HCT116 (cell line): ENCODE measurements at regions not wholly inside any gene's neighbourhood (a gene's known extent, or its start where the extent isn't known, plus 50 kb on each side); places are given as distances from the start of the nearest gene placed in this dataset.

Experiments used
- ATAC-seq: fragments of 200-7000 bp; cut with Tn5 transposase; 2 replicates; pipeline ENCODE4 v1.9.1; 2020; ENCODE audit warnings: mild to moderate bottlenecking, moderate library complexity
- BruUV-seq: library from RNA; stranded (reverse); fragments of 400-500 nt; replicated peaks from 2 replicates; lab custom pipeline; 2021; lab: Mats Ljungman, UMichigan
- CTCF ChIA-PET: fragments of 300-600 bp; sonication (Branson Sonifier 250); formaldehyde crosslinking; loops from one replicate; lab custom pipeline; 2021; ENCODE audit warnings: antibody characterized with exemption; lab: Charles Lee
- POLR2A ChIA-PET: fragments of 300-600, 350-600 bp; sonication (Branson Sonifier 250); formaldehyde crosslinking; loops from one replicate; lab custom pipeline; 2021; ENCODE audit warnings: antibody characterized with exemption; lab: Charles Lee
- RAD21 ChIA-PET, 2 experiments: fragments of 300-600 bp; sonication (Branson Sonifier 250); formaldehyde crosslinking; loops; one replicate each; lab custom pipeline; 2023; ENCODE audit warnings: low total read pairs in 2 of 2; ENCODE audit not compliant: uncharacterized antibody in 2 of 2, unreplicated experiment in 2 of 2, low non-redundant PET in 1 of 2; lab: Charles Lee
- DNase-seq: peaks from one replicate; pipeline ENCODE4 v3.0.0-alpha.2; 2010; ENCODE audit warnings: low read depth, low spot score
- H2AFZ ChIP-seq: fragments of 200-600 bp; shearing (Covaris generic), sonication (generic); 2 replicates; pipeline ENCODE4 v1.6.1; 2017; ENCODE audit warnings: low read depth, mixed run types, mixed read lengths, antibody characterized with exemption, low read length; ENCODE audit not compliant: poor library complexity, severe bottlenecking
- H3K27ac ChIP-seq: 2 replicates; pipeline ENCODE4 v1.5.1; 2012; ENCODE audit warnings: low read depth, low read length
- H3K27me3 ChIP-seq: fragments of 200-600 bp; sonication (generic); 2 replicates; pipeline ENCODE4 v1.6.1; 2016; ENCODE audit warnings: mixed run types, low read length, mixed read lengths; ENCODE audit not compliant: insufficient read depth
- H3K36me3 ChIP-seq, 2 experiments: fragments of 200-500 bp in 1 of 2; fragments of 200-600 bp in 1 of 2; sonication (Bioruptor generic) in 1 of 2; sonication (generic) in 1 of 2; 2 replicates each; pipeline versions ENCODE4 v1.5.1 to v1.6.1; 2014 to 2016; ENCODE audit warnings: low read length in 2 of 2, inconsistent platforms in 1 of 2, mixed read lengths in 1 of 2, mixed run types in 1 of 2; ENCODE audit not compliant: insufficient read depth in 2 of 2, control insufficient read depth in 1 of 2
- H3K4me1 ChIP-seq, 2 experiments: fragments of 200-600 bp in 1 of 2; sonication (generic) in 1 of 2; 2 replicates each; pipeline versions ENCODE4 v1.5.1 to v1.6.1; 2012 to 2017; ENCODE audit warnings: low read length in 2 of 2, inconsistent platforms in 1 of 2, mild to moderate bottlenecking in 1 of 2, mixed read lengths in 1 of 2, mixed run types in 1 of 2, moderate library complexity in 1 of 2; ENCODE audit not compliant: insufficient read depth in 2 of 2, control insufficient read depth in 1 of 2
- H3K4me2 ChIP-seq: fragments of 200-600 bp; sonication (generic); 2 replicates; pipeline ENCODE4 v1.6.1; 2017; ENCODE audit warnings: mixed run types, low read length, mixed read lengths
- H3K4me3 ChIP-seq, 2 experiments: fragments of 200-600 bp in 1 of 2; sonication (generic) in 1 of 2; replicated peaks in 1 of 2; 2 replicates each; pipeline ENCODE4 v1.5.1; 2011 to 2016; ENCODE audit warnings: low read length in 2 of 2, control low read depth in 1 of 2, low read depth in 1 of 2, mild to moderate bottlenecking in 1 of 2, mixed read lengths in 1 of 2, mixed run types in 1 of 2
- H3K79me2 ChIP-seq: fragments of 200-600 bp; sonication (generic); 2 replicates; pipeline ENCODE4 v1.6.1; 2017; ENCODE audit warnings: mild to moderate bottlenecking, mixed run types, low read length, moderate library complexity, mixed read lengths; ENCODE audit not compliant: insufficient read depth
- H3K9ac ChIP-seq: fragments of 200-600 bp; sonication (generic); 2 replicates; pipeline ENCODE4 v1.6.1; 2016; ENCODE audit warnings: low read length, mixed read lengths
- H3K9me2 ChIP-seq: fragments of 200-600 bp; sonication (generic), shearing (Covaris generic); 2 replicates; pipeline ENCODE4 v1.6.1; 2017; ENCODE audit warnings: mixed run types, mild to moderate bottlenecking, moderate library complexity; ENCODE audit not compliant: insufficient read depth
- H3K9me3 ChIP-seq, 2 experiments: fragments of 200-500 bp in 1 of 2; fragments of 200-600 bp in 1 of 2; sonication (Bioruptor generic) in 1 of 2; sonication (generic) in 1 of 2; 2 replicates each; pipeline ENCODE4 v1.6.1; 2014 to 2017; ENCODE audit warnings: low read length in 2 of 2, mixed read lengths in 2 of 2, inconsistent platforms in 1 of 2, low read depth in 1 of 2, mild to moderate bottlenecking in 1 of 2, mixed run types in 1 of 2, moderate library complexity in 1 of 2; ENCODE audit not compliant: control insufficient read depth in 1 of 2, insufficient read depth in 1 of 2
- H4K20me1 ChIP-seq: fragments of 200-600 bp; sonication (generic), shearing (Covaris generic); 2 replicates; pipeline ENCODE4 v1.6.1; 2017; ENCODE audit warnings: mixed run types, mild to moderate bottlenecking, moderate library complexity; ENCODE audit not compliant: insufficient read depth
- FOSL1 ChIP-seq: IDR thresholded peaks from 2 replicates; pipeline ENCODE4 v1.6.1; 2012; ENCODE audit warnings: low read depth
- JUND ChIP-seq: IDR thresholded peaks from 2 replicates; pipeline ENCODE4 v1.6.1; 2012
- POLR2A ChIP-seq: IDR thresholded peaks from 2 replicates; pipeline ENCODE4 v1.7.0; 2011; ENCODE audit warnings: borderline replicate concordance; ENCODE audit not compliant: insufficient read depth, insufficient read length; ENCODE audit errors: extremely low read depth
- RAD21 ChIP-seq: IDR thresholded peaks from 2 replicates; pipeline ENCODE4 v1.6.1; 2012; ENCODE audit warnings: low read depth, mild to moderate bottlenecking
- TCF7L2 ChIP-seq: IDR thresholded peaks from 2 replicates; pipeline ENCODE4 v1.7.0; 2011; ENCODE audit warnings: borderline replicate concordance, inconsistent platforms; ENCODE audit not compliant: insufficient read depth, insufficient read length; ENCODE audit errors: extremely low read depth
- ZNF274 ChIP-seq: fragments of 200-500 bp; sonication (Bioruptor generic); IDR thresholded peaks from 2 replicates; pipeline ENCODE4 v1.6.1; 2014; ENCODE audit warnings: mild to moderate bottlenecking, low read depth, low read length, inconsistent platforms
- intact Hi-C: fragments of 100-400 bp; cut with micrococcal nuclease; formaldehyde crosslinking; loops from 2 replicates; pipeline ENCODE4 v1.10.0; 2022
- TF ChIP-seq, protein P1 (sequence below): IDR thresholded peaks from 2 replicates; pipeline ENCODE4 v1.6.1; 2012

- TF ChIP-seq, protein P1, sequence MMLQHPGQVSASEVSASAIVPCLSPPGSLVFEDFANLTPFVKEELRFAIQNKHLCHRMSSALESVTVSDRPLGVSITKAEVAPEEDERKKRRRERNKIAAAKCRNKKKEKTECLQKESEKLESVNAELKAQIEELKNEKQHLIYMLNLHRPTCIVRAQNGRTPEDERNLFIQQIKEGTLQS, result no peak
- no peak for TF ChIP-seq FOSL1
- no peak for TF ChIP-seq POLR2A
- no peak for TF ChIP-seq JUND
These were observed 86.9 kb upstream of the SIMC1 start (continued) for GRCh38 chr5:176151281-176151680.

DNA sequence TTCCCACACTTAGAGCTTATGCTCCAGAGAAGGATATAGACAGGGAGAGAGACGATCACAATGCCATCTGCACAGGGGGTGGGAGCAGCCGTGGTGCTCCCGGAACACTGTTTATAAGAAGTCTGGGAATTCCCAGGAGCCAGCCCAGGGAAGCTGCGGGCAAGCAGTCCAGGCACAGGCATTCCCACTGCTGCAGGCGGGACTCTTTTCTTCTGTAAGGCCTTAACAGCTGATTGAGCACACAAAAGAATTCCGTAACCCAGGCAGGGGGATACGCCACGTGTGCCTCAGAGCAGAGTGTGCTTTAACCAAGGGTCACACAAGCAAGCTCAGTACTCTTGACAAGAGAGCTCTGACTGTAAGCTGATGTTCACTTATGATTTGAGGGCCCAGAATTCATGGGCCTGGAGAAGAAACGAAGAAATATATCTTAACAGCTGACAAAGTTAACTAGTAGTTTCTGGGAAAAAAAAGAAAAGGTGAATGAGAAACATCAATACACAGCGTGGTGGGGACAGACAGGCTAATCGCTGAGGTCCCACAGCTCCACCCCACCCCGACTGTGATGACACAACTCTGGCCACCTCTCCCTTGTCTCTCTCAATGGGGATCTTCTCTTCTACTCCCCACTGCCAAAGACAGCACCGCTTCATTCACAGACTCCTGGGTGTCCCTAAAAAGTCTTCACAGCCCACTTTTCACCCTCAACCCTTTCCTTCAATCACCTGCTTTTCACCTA is 85.9 kb upstream of the SIMC1 start:
- Histone ChIP-seq H3K27me3 (peaks cover 7% of the 10 kb centered on the region; the same call in 1 of the 2 replicates), H3K4me2 (no peak overlapping the region)
- TF ChIP-seq RAD21, result no peak
- TF ChIP-seq, all 23 proteins: peak for 0
- Histone ChIP-seq H2AFZ (no peak overlapping the region), H3K9me2 (no peaks in the 10 kb centered on the region), H3K36me3 (no peaks in the 10 kb centered on the region), H3K9ac (no peak overlapping the region), H3K4me1 (no peaks in the 10 kb centered on the region), H3K4me3 (no peak overlapping the region), H3K27ac (no peak overlapping the region), H4K20me1 (no peaks in the 10 kb centered on the region), H3K79me2 (no peaks in the 10 kb centered on the region), H3K9me3 (no peaks in the 10 kb centered on the region)
- CTCF ChIA-PET, result no interaction called here
- ATAC-seq, result no peak
- RAD21 ChIA-PET, result no interaction called here
- POLR2A ChIA-PET, result no interaction called here
- intact Hi-C loops, result no loop called here
- no TSS peak for BruUV-seq
- DNase-seq, result no peak

DNA sequence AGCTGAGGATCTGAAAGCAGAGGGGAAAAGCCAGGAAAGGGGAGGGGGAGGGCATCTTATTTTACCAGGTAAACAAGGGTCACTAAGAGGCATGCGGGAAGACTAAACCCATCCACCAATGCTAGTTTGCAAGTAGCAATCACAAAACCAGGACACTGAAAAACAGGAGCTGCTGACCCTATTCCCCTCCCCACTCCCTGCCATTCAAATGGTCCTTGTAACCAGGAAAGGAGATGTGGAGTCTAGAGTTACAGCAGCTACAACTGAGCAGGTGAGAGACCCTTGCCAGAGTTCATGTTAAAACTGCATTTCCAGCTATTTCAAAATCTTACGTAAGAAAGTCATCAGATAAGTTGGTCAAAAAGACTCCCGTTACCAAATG is 85.3 kb upstream of the SIMC1 start:
- no peak overlapping the region for H3K4me3 ChIP-seq
- H4K20me1 ChIP-seq, result no peaks in the 10 kb centered on the region
- BruUV-seq, result no TSS peak
- H3K27ac ChIP-seq, result no peak overlapping the region
- intact Hi-C loops, result no loop called here
- H3K4me1 ChIP-seq, result no peaks in the 10 kb centered on the region
- H3K9ac ChIP-seq, result no peak overlapping the region
- POLR2A ChIA-PET, result no interaction called here
- no peak overlapping the region for H3K4me2 ChIP-seq
- no peak for TF ChIP-seq ZNF274
- no peak for TF ChIP-seq TCF7L2
- TF ChIP-seq POLR2A, result no peak
- TF ChIP-seq, all 23 proteins: peak for 0
- Histone ChIP-seq H3K27me3 (peaks cover 4% of the 10 kb centered on the region; the same call in 1 of the 2 replicates), H3K36me3 (no peaks in the 10 kb centered on the region), H3K9me2 (no peaks in the 10 kb centered on the region), H3K9me3 (no peaks in the 10 kb centered on the region), H3K79me2 (no peaks in the 10 kb centered on the region), H2AFZ (no peak overlapping the region)
- ATAC-seq, result no peak
- ChIA-PET CTCF (no interaction called here), RAD21 (no interaction called here)
- DNase-seq, result no peak
